ENCODE measurements at regions not wholly inside any gene's neighbourhood (a gene's known extent, or its start where the extent isn't known, plus 50 kb on each side); places are given as distances from the start of the nearest gene placed in this dataset.
"Not testable (repeated sequence)": the region's sequence is repeated elsewhere in the genome, so short reads cannot be mapped to it uniquely, and the experiment has no call there.

- peaks cover 24% of the 10 kb centered on the region for H3K27me3 Mint-ChIP-seq
- H3K9me3 Mint-ChIP-seq = no peaks in the 10 kb centered on the region
- H3K27ac Mint-ChIP-seq = no peak overlapping the region
- DNase-seq = no peak
- no peaks in the 10 kb centered on the region for H3K36me3 Mint-ChIP-seq (ENCODE audit: low read depth)
- H3K4me1 Mint-ChIP-seq = no peaks in the 10 kb centered on the region
- H3K4me3 Mint-ChIP-seq = no peak overlapping the region
- ATAC-seq = no peak
Observed at GRCh38 chr6:16904957-16905356, 143.7 kb upstream of the ATXN1 start.

- peaks cover 27% of the 10 kb centered on the region for H3K27me3 Mint-ChIP-seq
- DNase-seq (no peak), ATAC-seq (no peak)
- H3K4me1 Mint-ChIP-seq = no peaks in the 10 kb centered on the region
- H3K36me3 Mint-ChIP-seq (ENCODE audit: low read depth) = no peaks in the 10 kb centered on the region
- no peak overlapping the region for H3K27ac Mint-ChIP-seq
- no peaks in the 10 kb centered on the region for H3K9me3 Mint-ChIP-seq
- H3K4me3 Mint-ChIP-seq = no peak overlapping the region
Observed at GRCh38 chr6:16903470-16903869, 142.2 kb upstream of the ATXN1 start.

- no peak for DNase-seq
- no peak overlapping the region for H3K27ac Mint-ChIP-seq
- H3K4me1 Mint-ChIP-seq = no peaks in the 10 kb centered on the region
- no peak for ATAC-seq
- H3K9me3 Mint-ChIP-seq = no peaks in the 10 kb centered on the region
- no peak overlapping the region for H3K4me3 Mint-ChIP-seq
- no peaks in the 10 kb centered on the region for H3K36me3 Mint-ChIP-seq (ENCODE audit: low read depth)
- peaks cover 26% of the 10 kb centered on the region for H3K27me3 Mint-ChIP-seq
Observed at GRCh38 chr6:16902502-16902901, 141.2 kb upstream of the ATXN1 start.

- no peak overlapping the region for H3K4me3 Mint-ChIP-seq
- H3K27me3 Mint-ChIP-seq = peaks cover 28% of the 10 kb centered on the region
- ATAC-seq (no peak), DNase-seq (no peak)
- no peaks in the 10 kb centered on the region for H3K36me3 Mint-ChIP-seq (ENCODE audit: low read depth)
- H3K4me1 Mint-ChIP-seq = no peaks in the 10 kb centered on the region
- H3K27ac Mint-ChIP-seq = no peak overlapping the region
- no peaks in the 10 kb centered on the region for H3K9me3 Mint-ChIP-seq
Observed at GRCh38 chr6:16901782-16902181, 140.5 kb upstream of the ATXN1 start.

- no peak overlapping the region for H3K27ac Mint-ChIP-seq
- no peak overlapping the region for H3K4me3 Mint-ChIP-seq
- H3K36me3 Mint-ChIP-seq (ENCODE audit: low read depth) = no peaks in the 10 kb centered on the region
- H3K4me1 Mint-ChIP-seq = no peaks in the 10 kb centered on the region
- DNase-seq (no peak), ATAC-seq (no peak)
- peaks cover 25% of the 10 kb centered on the region for H3K27me3 Mint-ChIP-seq
- no peaks in the 10 kb centered on the region for H3K9me3 Mint-ChIP-seq
Observed at GRCh38 chr6:16901306-16901705, 140.0 kb upstream of the ATXN1 start.

- no peak overlapping the region for H3K4me3 Mint-ChIP-seq
- H3K27me3 Mint-ChIP-seq = peaks cover 16% of the 10 kb centered on the region
- H3K9me3 Mint-ChIP-seq = peaks cover 4% of the 10 kb centered on the region
- no peaks in the 10 kb centered on the region for H3K4me1 Mint-ChIP-seq
- DNase-seq (no peak), ATAC-seq (no peak)
- H3K27ac Mint-ChIP-seq = no peak overlapping the region
- no peaks in the 10 kb centered on the region for H3K36me3 Mint-ChIP-seq (ENCODE audit: low read depth)
Observed at GRCh38 chr6:16898640-16899396, 137.6 kb upstream of the ATXN1 start.

- ATAC-seq = no peak
- H3K27me3 Mint-ChIP-seq = peaks cover 19% of the 10 kb centered on the region
- no peaks in the 10 kb centered on the region for H3K4me1 Mint-ChIP-seq
- no peaks in the 10 kb centered on the region for H3K36me3 Mint-ChIP-seq (ENCODE audit: low read depth)
- no peak overlapping the region for H3K4me3 Mint-ChIP-seq
- DNase-seq = no peak
- peaks cover 13% of the 10 kb centered on the region for H3K9me3 Mint-ChIP-seq
- no peak overlapping the region for H3K27ac Mint-ChIP-seq
Observed at GRCh38 chr6:16897669-16898068, 136.4 kb upstream of the ATXN1 start.

- H3K27ac Mint-ChIP-seq = no peak overlapping the region
- no peaks in the 10 kb centered on the region for H3K4me1 Mint-ChIP-seq
- peaks cover 15% of the 10 kb centered on the region for H3K27me3 Mint-ChIP-seq
- no peaks in the 10 kb centered on the region for H3K36me3 Mint-ChIP-seq (ENCODE audit: low read depth)
- ATAC-seq = no peak
- DNase-seq = no peak
- no peak overlapping the region for H3K4me3 Mint-ChIP-seq
- H3K9me3 Mint-ChIP-seq = peaks cover 13% of the 10 kb centered on the region
Observed at GRCh38 chr6:16894301-16894700, 133.0 kb upstream of the ATXN1 start.

- H3K27ac Mint-ChIP-seq; H3K36me3 Mint-ChIP-seq (ENCODE audit: low read depth); H3K4me3 Mint-ChIP-seq; H3K4me1 Mint-ChIP-seq; DNase-seq; ATAC-seq; H3K27me3 Mint-ChIP-seq: not testable (repeated sequence)
- H3K9me3 Mint-ChIP-seq = peaks cover 13% of the 10 kb centered on the region
Observed at GRCh38 chr6:16891110-16891509, 129.8 kb upstream of the ATXN1 start.

- H3K27me3 Mint-ChIP-seq = peaks cover 19% of the 10 kb centered on the region
Observed at GRCh38 chr6:16885411-16886160, 124.3 kb upstream of the ATXN1 start.

GRCh38 chr6:16884526-16884925 is 123.3 kb upstream of the ATXN1 start:
- no peak overlapping the region for H3K4me3 Mint-ChIP-seq
- ATAC-seq = no peak

More at GRCh38 chr6:16885411-16886160, 124.3 kb upstream of the ATXN1 start:
- ATAC-seq = no peak
- peaks cover 1% of the 10 kb centered on the region for H3K4me1 Mint-ChIP-seq
- no peaks in the 10 kb centered on the region for H3K36me3 Mint-ChIP-seq (ENCODE audit: low read depth)
- no peaks in the 10 kb centered on the region for H3K9me3 Mint-ChIP-seq
- no peak overlapping the region for H3K4me3 Mint-ChIP-seq
- DNase-seq = no peak
- no peak overlapping the region for H3K27ac Mint-ChIP-seq

GRCh38 chr6:16883414-16883813 is 122.2 kb upstream of the ATXN1 start:
- ATAC-seq = no peak
- no peak for DNase-seq
- Mint-ChIP-seq H3K4me1 (peaks cover 1% of the 10 kb centered on the region), H3K27me3 (peaks cover 27% of the 10 kb centered on the region), H3K4me3 (no peak overlapping the region), H3K27ac (no peak overlapping the region), H3K9me3 (peaks cover under 1% of the 10 kb centered on the region), H3K36me3 (ENCODE audit: low read depth) (no peaks in the 10 kb centered on the region)

More at GRCh38 chr6:16884526-16884925, 123.3 kb upstream of the ATXN1 start:
- Mint-ChIP-seq H3K4me1 (peaks cover 1% of the 10 kb centered on the region), H3K9me3 (no peaks in the 10 kb centered on the region), H3K27ac (no peak overlapping the region), H3K27me3 (peaks cover 23% of the 10 kb centered on the region), H3K36me3 (ENCODE audit: low read depth) (no peaks in the 10 kb centered on the region)
- no peak for DNase-seq

- no peak for ATAC-seq
- peaks cover 1% of the 10 kb centered on the region for H3K4me1 Mint-ChIP-seq
- DNase-seq = no peak
- H3K27ac Mint-ChIP-seq = no peak overlapping the region
- peaks cover 37% of the 10 kb centered on the region for H3K27me3 Mint-ChIP-seq
- H3K36me3 Mint-ChIP-seq (ENCODE audit: low read depth) = no peaks in the 10 kb centered on the region
- peaks cover 10% of the 10 kb centered on the region for H3K9me3 Mint-ChIP-seq
- H3K4me3 Mint-ChIP-seq = no peak overlapping the region
Observed at GRCh38 chr6:16882230-16882629, 121.0 kb upstream of the ATXN1 start.

- Mint-ChIP-seq H3K27me3 (peaks cover 48% of the 10 kb centered on the region), H3K9me3 (peaks cover 16% of the 10 kb centered on the region)
- H3K27ac Mint-ChIP-seq; H3K4me3 Mint-ChIP-seq; ATAC-seq; H3K36me3 Mint-ChIP-seq (ENCODE audit: low read depth); DNase-seq; H3K4me1 Mint-ChIP-seq: not testable (repeated sequence)
Observed at GRCh38 chr6:16876852-16877251, 115.6 kb upstream of the ATXN1 start.

GRCh38 chr6:16876201-16876600 is 114.9 kb upstream of the ATXN1 start:
- ATAC-seq (no peak), DNase-seq (no peak)
- Mint-ChIP-seq H3K9me3 (peaks cover 16% of the 10 kb centered on the region), H3K4me1 (peaks cover 6% of the 10 kb centered on the region), H3K36me3 (ENCODE audit: low read depth) (no peaks in the 10 kb centered on the region), H3K27me3 (peaks cover 45% of the 10 kb centered on the region), H3K4me3 (no peak overlapping the region), H3K27ac (no peak overlapping the region)
